H1 (cell line): ENCODE measurements at regions not wholly inside any gene's neighbourhood (a gene's known extent, or its start where the extent isn't known, plus 50 kb on each side); places are given as distances from the start of the nearest gene placed in this dataset.

Source experiments
- CBX8 ChIP-seq: fragments of 300-800, 300-1000 bp; sonication (generic); IDR thresholded peaks from 2 replicates; pipeline ENCODE4 v1.7.1; 2016; ENCODE audit warnings: low read depth, low read length, borderline replicate concordance
- SAP30 ChIP-seq: fragments of 300-600 bp; sonication (generic); IDR thresholded peaks from 2 replicates; pipeline ENCODE4 v1.7.1; 2012; ENCODE audit warnings: low read length, moderate library complexity, mild to moderate bottlenecking, inconsistent platforms; ENCODE audit not compliant: insufficient read depth, insufficient replicate concordance
- TF ChIP-seq, protein P1 (sequence below): fragments of 300-600 bp; sonication (generic); IDR thresholded peaks from 2 replicates; pipeline ENCODE4 v1.7.1; 2012; ENCODE audit warnings: low read length, moderate library complexity, mild to moderate bottlenecking, inconsistent platforms; ENCODE audit not compliant: insufficient replicate concordance
- TF ChIP-seq, protein P2 (sequence below): IDR thresholded peaks from 2 replicates; pipeline ENCODE4 v1.6.1; 2011; ENCODE audit warnings: low read length, improper control_type of control experiment

DNA sequence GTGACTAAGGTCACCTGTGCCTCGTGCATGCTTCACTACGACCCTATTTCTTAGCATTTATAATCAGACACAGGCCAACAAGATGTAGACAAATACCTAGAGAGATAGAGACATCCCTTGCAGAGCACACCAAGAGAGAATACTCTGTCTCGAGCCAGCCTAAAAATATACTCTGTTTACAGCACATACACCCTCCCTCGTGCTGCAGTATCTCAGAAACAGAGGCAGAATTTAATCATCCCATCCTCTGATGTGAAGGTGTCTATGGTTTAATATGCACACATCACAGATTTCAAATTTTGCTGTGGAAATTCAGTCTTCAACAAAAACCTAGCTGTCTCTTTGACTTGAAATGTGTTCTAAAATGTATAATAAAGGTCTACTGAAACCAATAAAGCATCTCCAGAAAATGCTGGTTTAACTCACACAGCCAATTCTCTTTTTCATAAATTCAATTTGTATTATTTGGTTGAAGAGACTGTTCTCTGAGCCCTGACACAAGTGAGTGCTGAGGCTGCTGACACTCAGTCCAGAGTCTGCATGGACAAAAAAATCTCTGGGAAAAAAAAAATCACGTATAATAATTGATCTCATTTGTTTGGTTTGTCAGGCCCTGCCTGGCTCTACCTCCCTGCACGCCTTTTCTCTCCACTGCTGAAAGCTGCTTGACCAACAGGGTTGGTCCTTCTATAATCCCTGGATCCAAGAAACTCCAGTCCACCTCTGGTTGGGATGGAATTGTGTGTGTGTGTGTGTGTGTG is 142.0 kb upstream of the FSHR start (continued):
- TF ChIP-seq CBX8: no peak
- TF ChIP-seq, protein P1, sequence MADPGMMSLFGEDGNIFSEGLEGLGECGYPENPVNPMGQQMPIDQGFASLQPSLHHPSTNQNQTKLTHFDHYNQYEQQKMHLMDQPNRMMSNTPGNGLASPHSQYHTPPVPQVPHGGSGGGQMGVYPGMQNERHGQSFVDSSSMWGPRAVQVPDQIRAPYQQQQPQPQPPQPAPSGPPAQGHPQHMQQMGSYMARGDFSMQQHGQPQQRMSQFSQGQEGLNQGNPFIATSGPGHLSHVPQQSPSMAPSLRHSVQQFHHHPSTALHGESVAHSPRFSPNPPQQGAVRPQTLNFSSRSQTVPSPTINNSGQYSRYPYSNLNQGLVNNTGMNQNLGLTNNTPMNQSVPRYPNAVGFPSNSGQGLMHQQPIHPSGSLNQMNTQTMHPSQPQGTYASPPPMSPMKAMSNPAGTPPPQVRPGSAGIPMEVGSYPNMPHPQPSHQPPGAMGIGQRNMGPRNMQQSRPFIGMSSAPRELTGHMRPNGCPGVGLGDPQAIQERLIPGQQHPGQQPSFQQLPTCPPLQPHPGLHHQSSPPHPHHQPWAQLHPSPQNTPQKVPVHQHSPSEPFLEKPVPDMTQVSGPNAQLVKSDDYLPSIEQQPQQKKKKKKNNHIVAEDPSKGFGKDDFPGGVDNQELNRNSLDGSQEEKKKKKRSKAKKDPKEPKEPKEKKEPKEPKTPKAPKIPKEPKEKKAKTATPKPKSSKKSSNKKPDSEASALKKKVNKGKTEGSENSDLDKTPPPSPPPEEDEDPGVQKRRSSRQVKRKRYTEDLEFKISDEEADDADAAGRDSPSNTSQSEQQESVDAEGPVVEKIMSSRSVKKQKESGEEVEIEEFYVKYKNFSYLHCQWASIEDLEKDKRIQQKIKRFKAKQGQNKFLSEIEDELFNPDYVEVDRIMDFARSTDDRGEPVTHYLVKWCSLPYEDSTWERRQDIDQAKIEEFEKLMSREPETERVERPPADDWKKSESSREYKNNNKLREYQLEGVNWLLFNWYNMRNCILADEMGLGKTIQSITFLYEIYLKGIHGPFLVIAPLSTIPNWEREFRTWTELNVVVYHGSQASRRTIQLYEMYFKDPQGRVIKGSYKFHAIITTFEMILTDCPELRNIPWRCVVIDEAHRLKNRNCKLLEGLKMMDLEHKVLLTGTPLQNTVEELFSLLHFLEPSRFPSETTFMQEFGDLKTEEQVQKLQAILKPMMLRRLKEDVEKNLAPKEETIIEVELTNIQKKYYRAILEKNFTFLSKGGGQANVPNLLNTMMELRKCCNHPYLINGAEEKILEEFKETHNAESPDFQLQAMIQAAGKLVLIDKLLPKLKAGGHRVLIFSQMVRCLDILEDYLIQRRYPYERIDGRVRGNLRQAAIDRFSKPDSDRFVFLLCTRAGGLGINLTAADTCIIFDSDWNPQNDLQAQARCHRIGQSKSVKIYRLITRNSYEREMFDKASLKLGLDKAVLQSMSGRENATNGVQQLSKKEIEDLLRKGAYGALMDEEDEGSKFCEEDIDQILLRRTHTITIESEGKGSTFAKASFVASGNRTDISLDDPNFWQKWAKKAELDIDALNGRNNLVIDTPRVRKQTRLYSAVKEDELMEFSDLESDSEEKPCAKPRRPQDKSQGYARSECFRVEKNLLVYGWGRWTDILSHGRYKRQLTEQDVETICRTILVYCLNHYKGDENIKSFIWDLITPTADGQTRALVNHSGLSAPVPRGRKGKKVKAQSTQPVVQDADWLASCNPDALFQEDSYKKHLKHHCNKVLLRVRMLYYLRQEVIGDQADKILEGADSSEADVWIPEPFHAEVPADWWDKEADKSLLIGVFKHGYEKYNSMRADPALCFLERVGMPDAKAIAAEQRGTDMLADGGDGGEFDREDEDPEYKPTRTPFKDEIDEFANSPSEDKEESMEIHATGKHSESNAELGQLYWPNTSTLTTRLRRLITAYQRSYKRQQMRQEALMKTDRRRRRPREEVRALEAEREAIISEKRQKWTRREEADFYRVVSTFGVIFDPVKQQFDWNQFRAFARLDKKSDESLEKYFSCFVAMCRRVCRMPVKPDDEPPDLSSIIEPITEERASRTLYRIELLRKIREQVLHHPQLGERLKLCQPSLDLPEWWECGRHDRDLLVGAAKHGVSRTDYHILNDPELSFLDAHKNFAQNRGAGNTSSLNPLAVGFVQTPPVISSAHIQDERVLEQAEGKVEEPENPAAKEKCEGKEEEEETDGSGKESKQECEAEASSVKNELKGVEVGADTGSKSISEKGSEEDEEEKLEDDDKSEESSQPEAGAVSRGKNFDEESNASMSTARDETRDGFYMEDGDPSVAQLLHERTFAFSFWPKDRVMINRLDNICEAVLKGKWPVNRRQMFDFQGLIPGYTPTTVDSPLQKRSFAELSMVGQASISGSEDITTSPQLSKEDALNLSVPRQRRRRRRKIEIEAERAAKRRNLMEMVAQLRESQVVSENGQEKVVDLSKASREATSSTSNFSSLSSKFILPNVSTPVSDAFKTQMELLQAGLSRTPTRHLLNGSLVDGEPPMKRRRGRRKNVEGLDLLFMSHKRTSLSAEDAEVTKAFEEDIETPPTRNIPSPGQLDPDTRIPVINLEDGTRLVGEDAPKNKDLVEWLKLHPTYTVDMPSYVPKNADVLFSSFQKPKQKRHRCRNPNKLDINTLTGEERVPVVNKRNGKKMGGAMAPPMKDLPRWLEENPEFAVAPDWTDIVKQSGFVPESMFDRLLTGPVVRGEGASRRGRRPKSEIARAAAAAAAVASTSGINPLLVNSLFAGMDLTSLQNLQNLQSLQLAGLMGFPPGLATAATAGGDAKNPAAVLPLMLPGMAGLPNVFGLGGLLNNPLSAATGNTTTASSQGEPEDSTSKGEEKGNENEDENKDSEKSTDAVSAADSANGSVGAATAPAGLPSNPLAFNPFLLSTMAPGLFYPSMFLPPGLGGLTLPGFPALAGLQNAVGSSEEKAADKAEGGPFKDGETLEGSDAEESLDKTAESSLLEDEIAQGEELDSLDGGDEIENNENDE: no peak
- no peak for TF ChIP-seq SAP30
- TF ChIP-seq, protein P2, sequence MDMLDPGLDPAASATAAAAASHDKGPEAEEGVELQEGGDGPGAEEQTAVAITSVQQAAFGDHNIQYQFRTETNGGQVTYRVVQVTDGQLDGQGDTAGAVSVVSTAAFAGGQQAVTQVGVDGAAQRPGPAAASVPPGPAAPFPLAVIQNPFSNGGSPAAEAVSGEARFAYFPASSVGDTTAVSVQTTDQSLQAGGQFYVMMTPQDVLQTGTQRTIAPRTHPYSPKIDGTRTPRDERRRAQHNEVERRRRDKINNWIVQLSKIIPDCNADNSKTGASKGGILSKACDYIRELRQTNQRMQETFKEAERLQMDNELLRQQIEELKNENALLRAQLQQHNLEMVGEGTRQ: no peak
